GM12874 (cell line): ENCODE measurements at regions not wholly inside any gene's neighbourhood (a gene's known extent, or its start where the extent isn't known, plus 50 kb on each side); places are given as distances from the start of the nearest gene placed in this dataset.

ENCODE experiments used
- CTCF ChIP-seq: IDR thresholded peaks from 2 replicates; pipeline ENCODE4 v1.5.1; 2011; ENCODE audit warnings: low read depth, mild to moderate bottlenecking, control low read depth, low read length, moderate library complexity; ENCODE audit not compliant: insufficient read depth

- no peak for TF ChIP-seq CTCF
These were observed 616.0 kb upstream of the CDH11 start for GRCh38 chr16:65737831-65738230.

- no peak for TF ChIP-seq CTCF
These were observed 611.9 kb upstream of the CDH11 start for GRCh38 chr16:65733721-65734120.

- no peak for TF ChIP-seq CTCF
These were observed 610.0 kb upstream of the CDH11 start for GRCh38 chr16:65731833-65732232.

GRCh38 chr16:65728652-65729051 is 606.8 kb upstream of the CDH11 start:
- no peak for TF ChIP-seq CTCF

- TF ChIP-seq CTCF, result no peak
These were observed 606.3 kb upstream of the CDH11 start for GRCh38 chr16:65728167-65728566.

- no peak for TF ChIP-seq CTCF
These were observed 605.8 kb upstream of the CDH11 start for GRCh38 chr16:65727534-65728137.

- no peak for TF ChIP-seq CTCF
These were observed 603.4 kb upstream of the CDH11 start for GRCh38 chr16:65725156-65725845.
